K562 (cell line): ENCODE measurements at regions not wholly inside any gene's neighbourhood (a gene's known extent, or its start where the extent isn't known, plus 50 kb on each side); places are given as distances from the start of the nearest gene placed in this dataset.

Source experiments
- BRF2 ChIP-seq: IDR thresholded peaks from 3 replicates; pipeline ENCODE4 v1.6.1; 2011; ENCODE audit warnings: borderline replicate concordance, mild to moderate bottlenecking; ENCODE audit not compliant: insufficient read length, insufficient read depth
- E2F1 ChIP-seq: sonication (generic); formaldehyde crosslinking; IDR thresholded peaks from 2 replicates; pipeline ENCODE4 v1.8.1; 2023; ENCODE audit warnings: mild to moderate bottlenecking, missing genetic modification reagents, moderate library complexity
- EHMT2 ChIP-seq: fragments of 450-650 bp; IDR thresholded peaks from 2 replicates; pipeline ENCODE4 v1.6.1; 2018; ENCODE audit warnings: antibody characterized with exemption
- HMG20A ChIP-seq: fragments of 450-650 bp; formaldehyde crosslinking; conservative IDR thresholded peaks from 2 replicates; pipeline ENCODE4 v1.4.0; 2020; ENCODE audit warnings: mild to moderate bottlenecking, mixed read lengths
- NKRF ChIP-seq: fragments of 450-650 bp; IDR thresholded peaks from 2 replicates; pipeline ENCODE4 v1.6.1; 2016; ENCODE audit warnings: borderline replicate concordance
- SRSF7 ChIP-seq: fragments of 200-400 bp; formaldehyde crosslinking; optimal IDR thresholded peaks from 2 replicates; pipeline ENCODE3; 2017; ENCODE audit warnings: mild to moderate bottlenecking, low read depth, low read length
- XRCC5 ChIP-seq: fragments of 200-400 bp; formaldehyde crosslinking; IDR thresholded peaks from 2 replicates; pipeline ENCODE4 v1.6.1; 2017; ENCODE audit warnings: low read depth, mild to moderate bottlenecking, low read length
- ZNF124 ChIP-seq: sonication (generic); formaldehyde crosslinking; IDR thresholded peaks from 2 replicates; pipeline ENCODE4 v1.8.1; 2022; ENCODE audit warnings: missing genetic modification reagents
- ZNF324 ChIP-seq: fragments of 250-450 bp; sonication (Bioruptor Pico); IDR thresholded peaks from 2 replicates; pipeline ENCODE4 v1.4.0; 2020; ENCODE audit warnings: mild to moderate bottlenecking
- ZNF347 ChIP-seq: fragments of 450-650 bp; formaldehyde crosslinking; IDR thresholded peaks from 2 replicates; pipeline ENCODE4 v1.4.0; 2020; ENCODE audit warnings: low read depth, mild to moderate bottlenecking, moderate library complexity
- ZNF444 ChIP-seq: fragments of 250-450 bp; sonication (Bioruptor Pico); IDR thresholded peaks from 2 replicates; pipeline ENCODE4 v1.4.0; 2020; ENCODE audit warnings: mild to moderate bottlenecking, moderate library complexity
- ZNF764 ChIP-seq: fragments of 250-450 bp; sonication (Bioruptor Pico); IDR thresholded peaks from 2 replicates; pipeline ENCODE4 v1.4.0; 2020; ENCODE audit warnings: low read depth, mild to moderate bottlenecking, moderate library complexity

- no peak for TF ChIP-seq E2F1 (CRISPR knock-in tag)
- no peak for TF ChIP-seq EHMT2
- TF ChIP-seq ZNF764 (CRISPR knock-in tag), result no peak
- TF ChIP-seq HMG20A (CRISPR knock-in tag), result no peak
- TF ChIP-seq ZNF124, result no peak
- no peak for TF ChIP-seq ZNF347 (CRISPR knock-in tag)
- TF ChIP-seq NKRF, result no peak
- TF ChIP-seq XRCC5, result no peak
- no peak for TF ChIP-seq ZNF444 (CRISPR knock-in tag)
- TF ChIP-seq SRSF7, result no peak
- TF ChIP-seq ZNF324, result no peak
- TF ChIP-seq BRF2, result no peak
Observed at GRCh38 chr10:91096274-91096673, 124.2 kb upstream of the PCGF5 start (continued).
